Aorta (tissue), 5 donors: ENCODE measurements at regions not wholly inside any gene's neighbourhood (a gene's known extent, or its start where the extent isn't known, plus 50 kb on each side); places are given as distances from the start of the nearest gene placed in this dataset.
"Not testable (repeated sequence)": the region's sequence is repeated elsewhere in the genome, so short reads cannot be mapped to it uniquely, and the experiment has no call there.

Source experiments
- ATAC-seq: fragments of 200-7000 bp; cut with Tn5 transposase; one replicate; pipeline ENCODE4 v1.9.1; 2022; ENCODE audit warnings: moderate library complexity; ENCODE audit not compliant: low FRiP score
- DNase-seq, 2 donors: peaks; one replicate each; pipeline ENCODE4 v3.0.0-alpha.2; 2020
- H3K27ac ChIP-seq, 2 donors: one replicate each; pipeline ENCODE4 v1.5.1; 2013; ENCODE audit warnings: low read length in 2 of 2, mild to moderate bottlenecking in 2 of 2, moderate library complexity in 2 of 2, control low read depth in 1 of 2, inconsistent platforms in 1 of 2, low read depth in 1 of 2
- H3K27me3 ChIP-seq, 2 donors: one replicate each; pipeline ENCODE4 v1.6.1; 2013; ENCODE audit warnings: control low read depth in 1 of 2, low read length in 1 of 2, mild to moderate bottlenecking in 1 of 2, moderate library complexity in 1 of 2; ENCODE audit not compliant: insufficient read depth in 2 of 2, control insufficient read depth in 1 of 2
- H3K36me3 ChIP-seq, 2 donors: one replicate each; pipeline ENCODE4 v1.6.1; 2013; ENCODE audit warnings: control low read depth in 1 of 2, low read length in 1 of 2, mild to moderate bottlenecking in 1 of 2; ENCODE audit not compliant: insufficient read depth in 2 of 2, control insufficient read depth in 1 of 2
- H3K4me1 ChIP-seq, 2 donors: one replicate each; pipeline ENCODE4 v1.6.1; 2013; ENCODE audit warnings: low read length in 2 of 2, control low read depth in 1 of 2, mild to moderate bottlenecking in 1 of 2, moderate library complexity in 1 of 2; ENCODE audit not compliant: insufficient read depth in 2 of 2, control insufficient read depth in 1 of 2
- H3K4me3 ChIP-seq, 2 donors: one replicate each; pipeline ENCODE4 v1.5.1; 2013; ENCODE audit warnings: low read length in 2 of 2, control low read depth in 1 of 2, mild to moderate bottlenecking in 1 of 2
- H3K9me3 ChIP-seq: one replicate; pipeline ENCODE4 v1.6.1; 2013; ENCODE audit warnings: mild to moderate bottlenecking, low read length; ENCODE audit not compliant: control insufficient read depth
- WGBS, 2 donors: extraction: QIAGEN DNeasy Blood & Tissue Kit; methylation state at CpG; one replicate each; pipeline ENCODE4 v1.1.7; 2013; 5-methylcytosine and 5-hydroxymethylcytosine counted together
- intact Hi-C, 2 donors: fragments of 100-400 bp; cut with DNase I; formaldehyde crosslinking; loops; one replicate each; pipeline versions ENCODE4 v1.14.2 to v1.15.0; 2022
- donor health status: healthy with polysubstance abuse.
- donor health status: Bipolar disorder and iron deficiency.
- donor health status: DM: no; HTN: no; CAD: no.
- donor health status: DM: no; HTN: no; CAD: no.
- donor health status: DM: yes; HTN: yes; CAD: no.

DNA sequence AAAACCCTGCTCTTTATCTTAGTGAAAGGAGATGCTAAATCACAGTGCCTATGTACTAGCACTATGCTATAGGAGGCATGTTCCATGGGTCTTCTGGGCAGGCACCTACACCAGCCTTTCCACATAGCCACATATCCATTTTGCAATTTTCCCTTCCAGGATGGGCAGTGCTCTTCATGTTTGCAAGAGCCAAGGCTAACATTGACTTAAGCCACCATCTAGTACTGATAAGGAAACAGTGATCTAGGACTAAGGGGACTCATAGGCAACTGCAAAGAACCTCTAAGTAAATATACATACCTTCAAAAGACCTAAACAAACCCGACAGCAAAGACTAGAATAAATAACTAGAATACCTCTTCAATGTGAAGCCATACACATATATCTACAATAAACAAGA is 919.7 kb upstream of the GYPC start:
- no peak overlapping the region for H3K27ac ChIP-seq
- DNase-seq = no peak
- H3K36me3 ChIP-seq = no peaks in the 10 kb centered on the region
- H3K9me3 ChIP-seq = peaks cover 1% of the 10 kb centered on the region
- H3K27me3 ChIP-seq = no peaks in the 10 kb centered on the region
- ATAC-seq = no peak
- no peak overlapping the region for H3K4me3 ChIP-seq
- WGBS, 2 donors = 47 to 74% methylated on average over 1 of the region's 1 CpG
- H3K4me1 ChIP-seq = no peaks in the 10 kb centered on the region
- intact Hi-C loops = no loop called here

DNA sequence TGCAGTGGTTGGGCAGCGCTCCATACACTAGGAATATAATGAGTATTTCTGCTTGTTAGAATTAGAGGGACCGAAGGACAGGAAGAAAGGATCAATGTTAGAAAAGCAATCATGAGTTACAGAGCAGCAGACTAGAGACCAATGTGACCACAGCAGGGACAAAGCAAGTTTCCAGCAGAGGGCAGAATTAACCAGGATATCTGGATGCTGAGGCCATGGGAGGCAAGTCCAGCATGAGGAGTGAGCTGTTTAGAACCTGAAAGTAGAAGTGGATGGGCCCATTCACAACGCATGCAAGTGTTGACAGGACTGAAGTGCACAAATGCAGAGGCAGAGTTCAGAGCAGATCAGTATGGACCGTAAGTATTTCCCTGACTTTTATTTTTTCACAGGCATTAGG is 910.4 kb upstream of the GYPC start:
- no peaks in the 10 kb centered on the region for H3K36me3 ChIP-seq
- H3K9me3 ChIP-seq = no peaks in the 10 kb centered on the region
- DNase-seq (no peak), ATAC-seq (no peak)
- no peaks in the 10 kb centered on the region for H3K27me3 ChIP-seq
- intact Hi-C loops = no loop called here
- H3K4me1 ChIP-seq = no peaks in the 10 kb centered on the region
- 39 to 45% methylated on average over 4 of the region's 4 CpGs for WGBS, 2 donors
- no peak overlapping the region for H3K4me3 ChIP-seq
- H3K27ac ChIP-seq = no peak overlapping the region

DNA sequence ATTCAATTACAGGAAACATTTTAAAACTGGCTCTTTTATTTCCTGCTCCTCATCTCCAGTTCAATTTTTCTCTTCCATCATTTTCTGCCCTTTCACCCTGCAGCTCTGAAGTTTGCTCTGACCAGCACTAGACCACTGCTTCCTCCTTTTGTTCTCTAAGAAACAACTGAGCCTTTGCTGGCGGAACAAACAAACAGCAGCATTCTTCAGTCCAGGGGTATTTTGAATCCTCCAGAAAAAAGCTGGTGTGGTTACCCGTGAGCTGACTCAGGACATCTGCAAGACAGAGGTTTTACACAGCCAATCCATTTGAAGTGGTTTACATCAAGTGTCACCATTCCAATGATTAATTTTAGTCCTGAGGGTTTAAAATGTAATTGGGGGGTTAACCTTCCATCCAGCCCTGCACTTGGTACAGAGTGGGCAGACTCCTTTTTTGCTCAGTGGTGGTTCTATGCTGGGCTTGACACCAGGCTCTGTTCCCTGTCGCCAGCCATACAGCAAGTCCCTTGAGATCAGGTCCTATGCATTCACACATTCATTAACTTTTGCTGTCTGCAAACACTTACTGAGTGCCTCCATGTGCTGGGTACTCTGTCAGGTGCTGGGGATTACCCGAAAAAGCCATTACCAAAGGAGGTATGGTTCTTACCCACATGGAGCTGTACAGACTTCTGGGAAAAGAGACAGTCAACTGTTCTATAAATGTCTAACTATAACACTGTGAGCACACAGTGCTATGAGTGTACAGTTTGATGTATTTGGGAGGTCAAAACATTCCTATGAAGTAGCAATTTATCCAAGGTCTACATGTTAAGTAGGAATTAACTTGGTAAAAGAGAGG is 909.4 kb upstream of the GYPC start:
- DNase-seq (no peak), ATAC-seq (no peak)
- Histone ChIP-seq H3K27ac (no peak overlapping the region), H3K4me3 (no peak overlapping the region), H3K36me3 (no peaks in the 10 kb centered on the region), H3K27me3 (no peaks in the 10 kb centered on the region), H3K9me3 (no peaks in the 10 kb centered on the region), H3K4me1 (no peaks in the 10 kb centered on the region)
- 74 to 81% methylated on average over 4 of the region's 4 CpGs for WGBS, 2 donors
- intact Hi-C loops = no loop called here

DNA sequence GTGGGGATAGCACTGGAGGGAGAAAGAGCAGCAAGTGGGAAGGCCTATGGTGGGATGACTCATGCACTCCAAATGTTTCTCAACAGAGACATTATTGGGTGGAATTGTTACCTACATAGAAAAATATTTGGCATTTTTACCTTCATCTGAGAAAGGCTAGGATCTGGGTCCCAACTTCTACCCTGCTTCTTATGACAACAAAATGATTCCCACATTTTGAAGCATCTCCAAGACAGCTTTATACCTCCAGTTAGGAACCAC is 908.9 kb upstream of the GYPC start:
- ATAC-seq = no peak
- intact Hi-C loops = no loop called here

DNA sequence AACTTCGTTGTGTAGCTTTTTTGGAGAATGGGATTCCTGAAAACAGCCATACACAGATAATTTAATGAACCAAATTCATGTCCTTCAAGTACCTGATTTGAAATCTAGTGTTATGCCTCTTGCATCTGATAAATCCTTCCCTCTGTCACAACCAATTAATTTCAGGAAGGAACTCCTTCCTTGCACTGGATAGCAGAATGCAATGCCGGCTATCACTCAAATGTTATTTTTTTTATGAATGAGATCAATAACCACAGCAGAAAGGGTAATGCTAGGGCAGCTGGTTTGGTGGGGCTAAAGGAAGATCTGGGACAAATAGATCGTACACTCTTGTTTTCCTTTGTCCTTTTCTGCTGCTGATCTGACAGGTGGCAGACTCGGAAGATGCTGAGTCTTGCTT is 899.5 kb upstream of the GYPC start:
- Histone ChIP-seq H3K27me3 (no peaks in the 10 kb centered on the region), H3K36me3 (no peaks in the 10 kb centered on the region), H3K9me3 (no peaks in the 10 kb centered on the region), H3K4me3 (no peak overlapping the region), H3K4me1 (no peaks in the 10 kb centered on the region), H3K27ac (no peak overlapping the region)
- intact Hi-C loops = no loop called here
- WGBS, 2 donors = 77 to 78% methylated on average over 4 of the region's 4 CpGs
- DNase-seq (no peak), ATAC-seq (no peak)

More for the DNA sequence above, 908.9 kb upstream of the GYPC start:
- Histone ChIP-seq H3K9me3 (no peaks in the 10 kb centered on the region), H3K4me1 (no peaks in the 10 kb centered on the region), H3K27me3 (no peaks in the 10 kb centered on the region), H3K36me3 (no peaks in the 10 kb centered on the region), H3K27ac (no peak overlapping the region), H3K4me3 (no peak overlapping the region)
- DNase-seq = no peak

DNA sequence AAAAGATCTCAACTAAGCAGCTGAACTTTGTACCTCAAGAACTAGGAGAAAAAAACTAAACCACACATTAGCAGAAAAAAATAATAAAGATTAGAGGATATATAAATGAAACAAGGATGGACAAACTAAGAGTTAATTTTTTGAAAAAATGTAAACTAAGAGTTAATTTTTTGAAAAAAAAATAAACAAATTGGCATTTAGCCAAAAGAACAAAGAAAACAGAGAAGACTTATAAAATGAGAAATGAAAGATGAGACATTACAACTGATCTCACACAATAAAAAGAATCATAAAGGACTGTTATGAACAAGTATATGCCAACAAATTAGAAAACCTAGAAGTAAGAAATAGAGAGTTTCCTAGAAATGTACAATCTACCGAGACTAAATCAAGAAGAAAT is 859.2 kb upstream of the GYPC start:
- Histone ChIP-seq H3K27me3 (no peaks in the 10 kb centered on the region), H3K4me3 (no peak overlapping the region), H3K4me1 (no peaks in the 10 kb centered on the region), H3K27ac (no peak overlapping the region), H3K9me3 (no peaks in the 10 kb centered on the region), H3K36me3 (no peaks in the 10 kb centered on the region)
- no peak for DNase-seq
- WGBS, 2 donors = 79 to 91% methylated on average over 1 of the region's 1 CpG
- intact Hi-C loops = no loop called here
- no peak for ATAC-seq

- H3K4me1 ChIP-seq = no peaks in the 10 kb centered on the region
- WGBS, 2 donors = 67 to 76% methylated on average over 2 to 3 of the region's 4 CpGs
These were observed 858.8 kb upstream of the GYPC start for GRCh38 chr2:125797192-125797591.

DNA sequence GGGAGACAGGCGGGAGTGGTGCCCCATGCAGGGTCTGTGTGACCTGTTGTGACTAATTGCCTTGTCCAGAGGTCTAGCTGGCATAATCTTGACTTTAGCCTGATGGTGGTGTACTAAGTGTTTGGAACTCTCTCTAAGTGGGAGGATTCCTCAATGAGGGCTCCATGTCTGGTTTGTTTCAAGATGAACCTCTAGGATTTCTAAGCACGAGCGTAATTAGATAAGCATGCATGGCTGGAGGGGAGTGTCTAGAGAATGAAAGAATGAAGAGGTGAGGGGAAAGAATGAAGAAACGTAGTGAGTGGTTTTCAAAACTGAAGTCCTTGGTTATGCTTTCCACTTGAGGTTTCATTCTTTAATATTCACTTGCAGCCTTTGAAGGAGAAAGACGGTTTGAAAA is 833.2 kb upstream of the GYPC start:
- H3K4me1 ChIP-seq = no peaks in the 10 kb centered on the region
- no peak overlapping the region for H3K27ac ChIP-seq
- H3K9me3 ChIP-seq = no peaks in the 10 kb centered on the region
- DNase-seq (no peak), ATAC-seq (no peak)
- intact Hi-C loops = no loop called here
- H3K27me3 ChIP-seq = no peaks in the 10 kb centered on the region
- no peaks in the 10 kb centered on the region for H3K36me3 ChIP-seq
- WGBS, 2 donors = 74 to 89% methylated on average over 5 of the region's 5 CpGs
- H3K4me3 ChIP-seq = no peak overlapping the region

More at GRCh38 chr2:125797192-125797591, 858.8 kb upstream of the GYPC start:
- no peak for DNase-seq
- Histone ChIP-seq H3K27ac (no peak overlapping the region), H3K27me3 (no peaks in the 10 kb centered on the region), H3K4me3 (no peak overlapping the region), H3K36me3 (no peaks in the 10 kb centered on the region), H3K9me3 (no peaks in the 10 kb centered on the region)
- no peak for ATAC-seq
- intact Hi-C loops = no loop called here

GRCh38 chr2:125825781-125826180 is 830.2 kb upstream of the GYPC start:
- intact Hi-C loops, H3K4me1 ChIP-seq, ATAC-seq, H3K4me3 ChIP-seq, H3K27ac ChIP-seq, DNase-seq, H3K36me3 ChIP-seq, H3K9me3 ChIP-seq, H3K27me3 ChIP-seq: not testable (repeated sequence)
- WGBS, 2 donors = 85 to 88% methylated on average over 9 of the region's 9 CpGs
